AG10803 (cell line): ENCODE measurements at regions not wholly inside any gene's neighbourhood (a gene's known extent, or its start where the extent isn't known, plus 50 kb on each side); places are given as distances from the start of the nearest gene placed in this dataset.

Experiments used
- DNase-seq: peaks from one replicate; pipeline ENCODE4 v3.0.0; 2010; ENCODE audit warnings: low read depth
- H3K4me3 ChIP-seq: 2 replicates; pipeline ENCODE4 v1.5.1; 2011; ENCODE audit warnings: mild to moderate bottlenecking, low read length, control low read depth
- CTCF ChIP-seq: conservative IDR thresholded peaks from 2 replicates; pipeline ENCODE4 v1.5.1; 2011; ENCODE audit warnings: mild to moderate bottlenecking, low read length, control low read depth, inconsistent platforms

GRCh38 chr13:32902029-32902780 lies 114.0 kb upstream of the KL start:
- H3K4me3 ChIP-seq, result no peak overlapping the region
- no peak for TF ChIP-seq CTCF
- DNase-seq, result peak; percentile 62

- DNase-seq, result peak; percentile 67
- no peak for TF ChIP-seq CTCF
Observed at GRCh38 chr13:32902874-32903273, 113.3 kb upstream of the KL start.

GRCh38 chr13:32903720-32904119 lies 112.5 kb upstream of the KL start:
- DNase-seq, result no peak
- no peak overlapping the region for H3K4me3 ChIP-seq
- TF ChIP-seq CTCF, result no peak

More at GRCh38 chr13:32902874-32903273, 113.3 kb upstream of the KL start:
- H3K4me3 ChIP-seq, result no peak overlapping the region

GRCh38 chr13:32904266-32904665 lies 112.0 kb upstream of the KL start:
- no peak overlapping the region for H3K4me3 ChIP-seq
- TF ChIP-seq CTCF, result no peak
- no peak for DNase-seq

GRCh38 chr13:32905063-32905863 lies 111.0 kb upstream of the KL start:
- peak; percentile 66 for DNase-seq
- TF ChIP-seq CTCF, result no peak
- H3K4me3 ChIP-seq, result no peak overlapping the region

- no peak for TF ChIP-seq CTCF
- DNase-seq, result peak; percentile 32
- no peak overlapping the region for H3K4me3 ChIP-seq
Observed at GRCh38 chr13:32905864-32906180, 110.4 kb upstream of the KL start.

GRCh38 chr13:32907211-32907610 lies 109.0 kb upstream of the KL start:
- DNase-seq, result no peak
- TF ChIP-seq CTCF, result no peak
- H3K4me3 ChIP-seq, result no peak overlapping the region
